ENCODE measurements at regions not wholly inside any gene's neighbourhood (a gene's known extent, or its start where the extent isn't known, plus 50 kb on each side); places are given as distances from the start of the nearest gene placed in this dataset.

DNA sequence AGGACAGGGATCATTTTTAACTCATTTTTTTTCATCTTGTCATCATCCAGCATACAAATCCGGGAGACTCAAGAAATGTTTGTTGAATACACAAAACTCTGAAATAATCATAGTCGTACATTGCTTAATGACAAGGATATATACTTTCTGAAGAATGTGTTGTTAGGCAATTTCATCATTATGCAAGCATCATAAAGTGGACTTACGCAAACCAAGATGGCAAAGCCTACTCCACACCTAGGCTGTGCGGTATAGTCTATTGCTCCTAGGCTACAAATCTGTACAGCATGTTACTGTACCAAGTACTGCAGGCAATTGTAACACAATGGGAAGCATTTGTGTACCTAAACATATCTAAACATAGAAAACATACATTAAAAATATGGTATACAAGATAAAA is 264.1 kb downstream of the TSHZ3 start:
- Histone ChIP-seq H3K27me3 (ENCODE audit: control insufficient read depth in 3 of 3, insufficient read depth in 3 of 3, low read length in 3 of 3) (no peaks in the 10 kb centered on the region), H3K36me3 (ENCODE audit: control insufficient read depth in 3 of 3, insufficient read depth in 2 of 3, low read depth in 1 of 3, low read length in 3 of 3) (no peaks in the 10 kb centered on the region), H3K9me3 (ENCODE audit: control insufficient read depth in 2 of 2, insufficient read depth in 1 of 2, low read depth in 1 of 2, low read length in 1 of 2) (no peaks in the 10 kb centered on the region), H3K27ac (ENCODE audit: low read depth in 1 of 3, low read length in 2 of 3) (no peak overlapping the region), H3K4me1 (ENCODE audit: control insufficient read depth in 3 of 3, insufficient read depth in 2 of 3, low read depth in 1 of 3, low read length in 2 of 3) (no peaks in the 10 kb centered on the region), H3K4me3 (ENCODE audit: low read depth in 1 of 3, low read length in 3 of 3) (no peak overlapping the region)
- DNase-seq (no peak), FAIRE-seq (no peak)
- WGBS, 3 donors = 84 to 87% (median 85%) methylated on average over 4 of the region's 4 CpGs

DNA sequence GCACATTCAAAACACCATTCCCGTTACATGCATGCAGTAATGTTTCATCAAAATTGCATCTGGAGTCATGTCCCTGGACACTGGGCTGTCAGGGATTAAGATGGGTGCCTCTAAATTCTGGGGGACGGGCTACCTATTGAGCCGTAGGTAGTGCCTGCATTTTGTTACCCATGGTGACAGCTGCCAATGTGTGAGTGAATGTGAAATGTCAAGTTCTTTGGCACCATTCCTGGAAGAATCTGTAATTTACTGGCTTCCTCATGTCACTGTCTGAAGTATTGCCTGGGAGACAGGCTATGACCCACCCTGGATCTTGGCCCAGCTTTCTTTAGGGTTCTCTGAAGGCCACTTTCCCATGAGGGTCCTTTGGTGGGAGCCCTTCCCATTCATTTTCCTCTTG is 266.1 kb downstream of the TSHZ3 start:
- no peak for DNase-seq
- FAIRE-seq = no peak
- Histone ChIP-seq H3K9me3 (ENCODE audit: control insufficient read depth in 2 of 2, insufficient read depth in 1 of 2, low read depth in 1 of 2, low read length in 1 of 2) (no peaks in the 10 kb centered on the region), H3K36me3 (ENCODE audit: control insufficient read depth in 3 of 3, insufficient read depth in 2 of 3, low read depth in 1 of 3, low read length in 3 of 3) (no peaks in the 10 kb centered on the region), H3K4me3 (ENCODE audit: low read depth in 1 of 3, low read length in 3 of 3) (no peak overlapping the region), H3K27me3 (ENCODE audit: control insufficient read depth in 3 of 3, insufficient read depth in 3 of 3, low read length in 3 of 3) (no peaks in the 10 kb centered on the region), H3K27ac (ENCODE audit: low read depth in 1 of 3, low read length in 2 of 3) (no peak overlapping the region), H3K4me1 (ENCODE audit: control insufficient read depth in 3 of 3, insufficient read depth in 2 of 3, low read depth in 1 of 3, low read length in 2 of 3) (no peaks in the 10 kb centered on the region)
- 63 to 75% (median 67%) methylated on average over 3 of the region's 3 CpGs for WGBS, 3 donors

DNA sequence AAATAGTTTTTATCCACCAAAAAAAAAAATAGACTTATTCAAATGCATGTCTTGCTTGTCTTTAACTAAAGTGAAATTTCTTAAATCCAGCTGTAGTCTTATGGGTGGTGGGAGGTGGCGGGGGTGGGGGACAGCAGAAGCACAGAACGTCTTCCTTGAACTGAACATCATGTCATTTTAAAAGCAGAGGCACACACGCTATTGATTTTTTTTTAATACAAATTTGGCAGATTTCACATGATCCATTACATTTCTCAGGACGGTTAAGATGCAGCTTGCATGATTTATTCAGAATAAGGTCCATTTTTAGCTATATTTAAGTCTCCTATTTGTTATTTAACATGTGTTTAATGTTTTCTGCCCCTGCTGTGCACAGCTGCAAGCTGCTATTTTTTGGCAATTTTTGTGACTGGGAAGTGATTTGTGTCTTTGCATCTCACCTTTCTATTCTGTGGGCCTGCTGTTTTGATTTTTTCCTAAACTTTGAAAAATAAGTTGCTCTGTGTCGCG is 274.0 kb downstream of the TSHZ3 start:
- no peak for FAIRE-seq

DNA sequence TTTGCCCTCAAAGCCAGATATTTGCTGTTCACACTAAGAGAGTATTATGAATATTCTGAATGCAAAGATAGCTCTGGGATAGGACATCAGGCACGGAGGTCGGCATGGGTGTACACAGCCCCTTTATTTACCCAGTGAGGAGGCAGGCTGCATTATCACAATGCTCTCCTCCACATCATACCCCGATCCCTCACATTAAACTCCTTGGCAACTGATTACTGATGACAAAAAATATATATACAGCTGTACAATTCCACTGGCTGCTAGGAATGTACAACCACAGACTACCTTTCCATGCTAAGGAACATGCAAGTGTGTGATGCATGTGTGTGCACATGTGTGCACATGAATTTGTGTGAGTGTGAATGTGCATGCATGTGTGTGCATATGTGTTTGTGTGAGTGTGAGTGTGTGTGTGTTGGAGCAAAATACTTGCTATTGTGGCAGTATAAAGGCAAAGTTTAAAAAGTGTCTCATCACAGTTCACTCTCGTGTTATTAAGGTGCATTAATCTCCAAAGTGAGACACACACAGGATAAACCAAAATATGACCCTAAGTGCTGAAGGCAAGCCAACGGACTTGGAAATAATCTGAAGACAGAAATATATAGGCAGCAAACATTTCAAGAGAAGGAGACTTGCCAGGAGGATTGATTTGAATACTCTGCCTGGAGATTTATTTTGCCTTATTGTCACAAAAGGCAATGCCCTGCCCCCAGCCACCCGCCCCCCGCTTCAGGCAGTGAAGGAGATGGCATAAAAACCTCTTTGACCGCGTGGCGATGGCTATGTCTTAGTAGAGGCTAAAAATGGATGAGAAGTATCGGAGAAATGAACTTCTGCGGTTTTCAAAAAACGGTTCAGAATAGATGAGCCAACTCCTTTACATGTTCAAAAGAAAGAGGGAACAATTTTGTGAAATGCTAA is 274.8 kb downstream of the TSHZ3 start:
- Histone ChIP-seq H3K27ac (ENCODE audit: low read depth in 1 of 3, low read length in 2 of 3) (no peak overlapping the region), H3K4me3 (ENCODE audit: low read depth in 1 of 3, low read length in 3 of 3) (no peak overlapping the region), H3K4me1 (ENCODE audit: control insufficient read depth in 3 of 3, insufficient read depth in 2 of 3, low read depth in 1 of 3, low read length in 2 of 3) (no peaks in the 10 kb centered on the region), H3K27me3 (ENCODE audit: control insufficient read depth in 3 of 3, insufficient read depth in 3 of 3, low read length in 3 of 3) (no peaks in the 10 kb centered on the region), H3K36me3 (ENCODE audit: control insufficient read depth in 3 of 3, insufficient read depth in 2 of 3, low read depth in 1 of 3, low read length in 3 of 3) (no peaks in the 10 kb centered on the region), H3K9me3 (ENCODE audit: control insufficient read depth in 2 of 2, insufficient read depth in 1 of 2, low read depth in 1 of 2, low read length in 1 of 2) (no peaks in the 10 kb centered on the region)
- DNase-seq (no peak), FAIRE-seq (no peak)
- WGBS, 3 donors = 57 to 66% (median 62%) methylated on average over 13 of the region's 13 CpGs

More for the DNA sequence above, 274.0 kb downstream of the TSHZ3 start:
- Histone ChIP-seq H3K27ac (ENCODE audit: low read depth in 1 of 3, low read length in 2 of 3) (no peak overlapping the region), H3K27me3 (ENCODE audit: control insufficient read depth in 3 of 3, insufficient read depth in 3 of 3, low read length in 3 of 3) (no peaks in the 10 kb centered on the region), H3K9me3 (ENCODE audit: control insufficient read depth in 2 of 2, insufficient read depth in 1 of 2, low read depth in 1 of 2, low read length in 1 of 2) (no peaks in the 10 kb centered on the region), H3K4me3 (ENCODE audit: low read depth in 1 of 3, low read length in 3 of 3) (no peak overlapping the region), H3K36me3 (ENCODE audit: control insufficient read depth in 3 of 3, insufficient read depth in 2 of 3, low read depth in 1 of 3, low read length in 3 of 3) (no peaks in the 10 kb centered on the region), H3K4me1 (ENCODE audit: control insufficient read depth in 3 of 3, insufficient read depth in 2 of 3, low read depth in 1 of 3, low read length in 2 of 3) (no peaks in the 10 kb centered on the region)
- no peak for DNase-seq
- 75 to 79% (median 77%) methylated on average over 6 of the region's 6 CpGs for WGBS, 3 donors

DNA sequence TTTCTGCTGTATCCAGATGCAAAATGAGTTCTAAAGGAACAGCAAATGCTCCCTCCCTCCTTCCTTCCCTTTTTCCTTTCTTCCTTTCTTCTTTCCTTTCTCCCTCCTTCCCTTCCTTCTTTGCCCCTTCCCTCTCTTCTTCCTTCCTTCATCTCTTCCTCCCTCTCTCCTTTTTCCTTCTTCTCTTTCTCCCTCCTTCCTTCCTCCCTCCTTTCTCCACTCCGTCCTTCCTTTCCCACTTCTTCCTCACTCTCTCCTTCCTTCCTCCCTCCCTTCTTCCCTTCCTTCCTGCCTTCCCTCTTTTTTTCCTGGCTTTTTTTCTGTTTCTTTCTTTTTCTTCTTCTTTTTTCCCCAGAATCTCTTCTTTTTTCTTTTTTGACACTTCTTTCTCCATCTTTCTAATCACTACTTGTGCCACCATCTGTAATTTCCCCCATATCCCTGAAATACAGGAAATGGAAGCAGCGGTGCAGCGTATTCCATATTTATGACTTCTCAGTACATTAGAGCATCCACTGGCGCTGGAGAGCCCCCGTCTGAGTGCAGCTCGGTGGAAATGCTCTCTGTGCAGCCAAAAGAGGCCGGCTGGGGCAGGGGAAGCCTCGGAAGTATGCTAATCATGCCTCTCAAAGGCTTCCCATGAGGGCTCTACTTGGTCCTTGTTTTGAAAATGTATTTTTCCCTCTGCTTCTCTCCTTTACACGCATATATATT is 275.6 kb downstream of the TSHZ3 start:
- Histone ChIP-seq H3K4me1 (ENCODE audit: control insufficient read depth in 3 of 3, insufficient read depth in 2 of 3, low read depth in 1 of 3, low read length in 2 of 3) (no peaks in the 10 kb centered on the region), H3K36me3 (ENCODE audit: control insufficient read depth in 3 of 3, insufficient read depth in 2 of 3, low read depth in 1 of 3, low read length in 3 of 3) (no peaks in the 10 kb centered on the region), H3K27ac (ENCODE audit: low read depth in 1 of 3, low read length in 2 of 3) (no peak overlapping the region), H3K9me3 (ENCODE audit: control insufficient read depth in 2 of 2, insufficient read depth in 1 of 2, low read depth in 1 of 2, low read length in 1 of 2) (no peaks in the 10 kb centered on the region), H3K4me3 (ENCODE audit: low read depth in 1 of 3, low read length in 3 of 3) (no peak overlapping the region), H3K27me3 (ENCODE audit: control insufficient read depth in 3 of 3, insufficient read depth in 3 of 3, low read length in 3 of 3) (no peaks in the 10 kb centered on the region)
- WGBS, 3 donors = 25 to 40% (median 30%) methylated on average over 9 of the region's 9 CpGs
- no peak for DNase-seq
- no peak for FAIRE-seq

DNA sequence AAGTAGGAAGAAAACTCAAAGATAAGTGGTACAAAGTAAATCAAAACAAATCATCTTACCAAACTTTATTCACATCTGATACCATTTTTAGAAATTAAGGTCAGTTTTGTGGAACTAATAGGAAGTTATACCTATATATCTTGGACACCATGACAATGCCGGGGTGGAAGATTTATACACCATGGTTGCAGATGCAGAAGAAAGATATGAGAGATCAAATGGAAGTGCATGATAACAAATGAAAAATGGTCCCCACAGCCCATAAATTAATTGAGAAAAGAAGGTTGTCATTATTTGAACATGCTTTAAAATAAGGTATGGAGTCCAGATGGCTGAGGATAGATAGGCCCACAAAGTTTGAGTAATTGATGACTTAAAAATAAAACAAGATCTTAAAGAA is 276.8 kb downstream of the TSHZ3 start:
- no peak overlapping the region for H3K4me3 ChIP-seq (ENCODE audit: low read depth in 1 of 3, low read length in 3 of 3)
- no peak overlapping the region for H3K27ac ChIP-seq (ENCODE audit: low read depth in 1 of 3, low read length in 2 of 3)
- no peaks in the 10 kb centered on the region for H3K36me3 ChIP-seq (ENCODE audit: control insufficient read depth in 3 of 3, insufficient read depth in 2 of 3, low read depth in 1 of 3, low read length in 3 of 3)
- 71 to 84% (median 77%) methylated on average over 1 of the region's 1 CpG for WGBS, 3 donors
- no peaks in the 10 kb centered on the region for H3K4me1 ChIP-seq (ENCODE audit: control insufficient read depth in 3 of 3, insufficient read depth in 2 of 3, low read depth in 1 of 3, low read length in 2 of 3)
- H3K9me3 ChIP-seq (ENCODE audit: control insufficient read depth in 2 of 2, insufficient read depth in 1 of 2, low read depth in 1 of 2, low read length in 1 of 2) = no peaks in the 10 kb centered on the region
- DNase-seq (no peak), FAIRE-seq (no peak)
- H3K27me3 ChIP-seq (ENCODE audit: control insufficient read depth in 3 of 3, insufficient read depth in 3 of 3, low read length in 3 of 3) = no peaks in the 10 kb centered on the region

DNA sequence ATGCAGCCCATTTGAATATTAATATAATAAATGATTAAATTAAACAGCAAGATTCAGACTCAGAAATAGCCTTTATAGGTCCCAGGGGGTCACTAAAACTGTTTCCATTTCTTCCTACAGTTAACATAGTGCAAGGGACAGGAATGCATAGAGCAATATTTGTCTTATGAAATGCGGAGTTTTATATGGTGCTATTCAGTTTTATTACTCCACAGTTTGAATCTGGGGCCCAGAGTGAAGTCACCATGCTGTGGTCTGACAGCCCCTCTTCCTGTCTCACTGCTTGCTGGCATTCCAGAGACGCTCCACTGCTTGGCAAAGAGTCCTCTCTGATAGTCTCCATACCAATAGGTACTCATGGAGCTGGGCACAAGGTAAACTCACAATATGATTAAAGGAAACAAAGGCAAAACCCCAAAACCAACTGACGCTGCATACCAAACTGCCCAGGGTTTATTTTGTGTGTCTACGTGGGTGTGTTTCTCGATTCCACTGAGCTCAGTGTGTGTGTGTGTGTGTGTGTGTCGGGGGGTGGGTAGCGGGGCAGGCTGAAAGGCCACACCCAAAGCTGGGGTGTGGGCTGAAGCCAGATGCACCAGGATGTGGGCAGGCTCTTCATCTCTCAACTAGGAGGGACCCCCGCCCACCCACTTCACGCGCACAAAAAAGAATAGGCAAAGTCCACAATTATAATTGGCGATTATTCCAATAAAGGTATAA is 277.9 kb downstream of the TSHZ3 start:
- Histone ChIP-seq H3K4me1 (ENCODE audit: control insufficient read depth in 3 of 3, insufficient read depth in 2 of 3, low read depth in 1 of 3, low read length in 2 of 3) (no peaks in the 10 kb centered on the region), H3K36me3 (ENCODE audit: control insufficient read depth in 3 of 3, insufficient read depth in 2 of 3, low read depth in 1 of 3, low read length in 3 of 3) (no peaks in the 10 kb centered on the region), H3K27me3 (ENCODE audit: control insufficient read depth in 3 of 3, insufficient read depth in 3 of 3, low read length in 3 of 3) (no peaks in the 10 kb centered on the region), H3K4me3 (ENCODE audit: low read depth in 1 of 3, low read length in 3 of 3) (no peak overlapping the region), H3K27ac (ENCODE audit: low read depth in 1 of 3, low read length in 2 of 3) (no peak overlapping the region), H3K9me3 (ENCODE audit: control insufficient read depth in 2 of 2, insufficient read depth in 1 of 2, low read depth in 1 of 2, low read length in 1 of 2) (no peaks in the 10 kb centered on the region)
- WGBS, 3 donors = 51 to 69% (median 53%) methylated on average over 11 of the region's 11 CpGs
- DNase-seq = no peak
- no peak for FAIRE-seq
